Cerebellar cortex (tissue), 1 donor: ENCODE measurements at regions not wholly inside any gene's neighbourhood (a gene's known extent, or its start where the extent isn't known, plus 50 kb on each side); places are given as distances from the start of the nearest gene placed in this dataset.

Source experiments
- DNase-seq: peaks from one replicate; pipeline ENCODE4 v3.0.0-alpha.2; 2015; ENCODE audit warnings: low spot score

DNA sequence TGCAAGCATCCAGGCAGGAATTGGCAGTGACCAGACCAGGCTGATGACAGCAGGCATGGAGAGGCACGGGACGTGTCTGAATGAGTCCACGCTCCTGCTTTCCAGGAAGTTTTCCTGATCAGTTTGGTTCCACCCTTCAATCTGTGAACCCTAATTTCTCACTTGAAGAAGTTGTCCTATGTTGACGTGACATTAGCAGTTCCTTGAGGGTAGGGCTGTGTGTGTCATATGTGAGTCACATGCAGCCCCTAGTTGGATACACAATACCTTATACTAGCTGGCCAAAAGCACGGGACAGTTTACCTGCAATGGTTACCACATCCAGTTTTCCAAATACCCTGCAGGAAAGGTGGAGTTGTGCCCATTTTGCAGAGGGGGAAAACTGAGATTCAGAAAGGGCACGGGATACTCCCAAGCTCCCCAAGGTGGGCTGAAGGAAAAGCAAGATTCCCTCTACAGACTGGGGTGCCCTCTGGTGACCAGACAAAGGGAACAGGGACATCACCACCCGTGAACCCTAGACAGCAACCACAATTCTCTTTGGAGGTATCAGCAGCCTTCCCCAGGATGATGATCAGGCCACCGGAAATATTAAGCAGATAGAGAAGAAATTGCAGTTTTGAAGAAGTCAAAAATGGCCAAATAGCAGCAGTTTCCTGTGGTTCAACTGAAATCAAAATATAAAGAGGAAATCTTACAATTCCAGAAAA, 194.5 kb downstream of the PHETA1 start:
- DNase-seq, result no peak

DNA sequence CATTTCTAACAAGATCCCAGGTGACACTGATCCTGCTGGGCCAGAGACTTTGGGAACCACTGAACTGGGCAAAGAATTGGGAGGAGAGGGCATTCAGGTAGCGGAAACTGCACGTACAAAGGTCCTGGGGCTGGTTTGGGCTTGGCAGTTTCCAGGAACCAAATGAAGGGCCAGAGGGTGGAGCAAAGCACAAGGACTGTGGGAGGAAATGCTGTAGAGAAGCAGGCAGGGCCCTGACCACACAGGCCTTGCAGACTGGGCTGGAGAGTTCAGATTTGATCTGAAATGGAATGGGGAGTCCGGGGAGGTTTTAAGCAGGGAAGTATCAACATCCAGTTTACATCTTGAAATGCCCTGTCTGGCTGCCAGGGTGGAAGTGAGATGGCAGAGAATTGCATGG, 195.1 kb downstream of the PHETA1 start:
- no peak for DNase-seq

GRCh38 chr12:111173391-111173790, 195.5 kb downstream of the PHETA1 start:
- no peak for DNase-seq

- DNase-seq, result no peak
Measured at GRCh38 chr12:111172786-111173185, 196.1 kb downstream of the PHETA1 start.

GRCh38 chr12:111171832-111172231, 197.1 kb downstream of the PHETA1 start:
- no peak for DNase-seq

- no peak for DNase-seq
Measured at GRCh38 chr12:111171345-111171744, 197.6 kb downstream of the PHETA1 start.

GRCh38 chr12:111170543-111170942, 198.4 kb downstream of the PHETA1 start:
- no peak for DNase-seq

DNA sequence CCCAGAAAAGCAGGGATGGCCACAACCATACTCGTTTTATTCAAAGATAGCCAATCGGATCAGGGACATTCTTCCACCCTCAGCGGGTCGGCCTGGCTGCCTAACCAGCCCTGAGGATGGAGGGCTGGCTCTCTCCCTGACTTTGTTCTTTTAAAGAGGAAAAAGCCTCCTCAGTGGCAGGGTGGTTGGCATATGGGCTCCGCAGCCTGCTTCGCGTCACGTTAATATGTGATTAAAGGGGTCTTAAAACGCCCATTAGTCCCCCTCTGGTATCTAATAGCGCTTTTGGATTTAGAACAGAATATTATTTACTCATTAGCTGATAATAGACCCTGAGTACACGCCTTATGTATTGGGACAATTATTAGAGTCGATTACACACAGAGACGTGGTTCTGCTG, 199.4 kb downstream of the PHETA1 start:
- DNase-seq, result no peak

DNA sequence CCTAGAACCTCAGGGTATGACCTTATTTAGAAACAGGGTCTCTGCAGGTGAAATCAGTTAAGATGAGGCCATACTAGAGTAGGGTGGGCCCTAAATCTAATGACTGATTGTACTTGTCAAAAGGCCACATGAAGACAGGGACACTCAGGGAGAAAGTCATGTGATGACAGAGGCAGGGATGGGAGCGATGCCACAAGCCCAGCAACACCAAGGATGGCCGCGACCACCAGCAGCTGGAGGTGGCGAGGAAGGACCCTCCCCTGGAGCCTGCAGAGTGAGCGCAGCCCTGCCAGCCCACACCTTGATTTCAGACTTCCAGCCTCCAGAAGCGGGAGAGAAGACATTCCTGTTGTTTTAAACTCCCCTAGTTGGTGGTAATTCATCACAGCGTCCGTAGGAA, 199.9 kb downstream of the PHETA1 start:
- DNase-seq, result no peak

DNA sequence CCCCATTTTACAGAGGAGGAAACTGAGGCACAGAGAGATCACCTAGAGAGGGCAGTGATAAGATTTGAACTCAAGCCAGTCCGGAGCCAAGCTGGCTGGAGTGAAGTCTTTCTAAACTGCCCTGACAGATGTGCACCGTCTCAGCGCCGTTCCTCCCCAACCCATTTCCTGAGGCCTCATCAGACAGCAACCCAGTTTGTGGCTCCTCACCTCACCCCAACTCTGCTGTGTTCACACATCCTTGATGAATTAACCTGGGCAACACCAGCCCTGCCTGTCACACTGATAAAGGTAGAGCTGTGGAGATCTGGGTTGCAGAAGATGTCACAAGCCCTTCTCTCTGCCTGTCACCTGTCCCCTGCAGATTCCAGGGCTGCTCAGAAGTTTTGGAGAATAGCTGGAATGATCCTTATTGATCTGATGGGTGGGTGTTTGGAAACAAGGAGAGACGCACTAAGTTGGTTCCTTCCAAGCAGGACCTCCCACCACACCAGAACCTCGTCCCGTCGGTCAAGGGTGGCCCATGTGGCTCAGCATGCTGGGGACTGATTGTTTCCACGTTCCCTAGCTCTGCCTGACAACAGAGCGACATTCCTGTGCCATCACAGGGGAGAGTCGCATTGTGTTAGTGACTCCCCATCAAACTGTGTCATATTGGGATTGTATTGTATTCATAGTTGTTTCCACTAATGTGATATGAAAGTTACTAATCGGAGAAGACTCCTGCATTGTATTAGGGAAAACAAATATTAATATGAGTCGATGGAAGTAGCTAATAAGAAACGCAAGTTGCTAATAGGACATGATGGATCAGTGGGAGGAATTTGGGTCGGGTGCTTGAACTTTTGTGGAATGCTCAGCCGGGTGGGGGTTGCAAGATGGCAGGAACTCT, 200.6 kb downstream of the PHETA1 start:
- no peak for DNase-seq

GRCh38 chr12:111166779-111167540, 201.9 kb downstream of the PHETA1 start:
- DNase-seq, result peak; percentile 13

DNA sequence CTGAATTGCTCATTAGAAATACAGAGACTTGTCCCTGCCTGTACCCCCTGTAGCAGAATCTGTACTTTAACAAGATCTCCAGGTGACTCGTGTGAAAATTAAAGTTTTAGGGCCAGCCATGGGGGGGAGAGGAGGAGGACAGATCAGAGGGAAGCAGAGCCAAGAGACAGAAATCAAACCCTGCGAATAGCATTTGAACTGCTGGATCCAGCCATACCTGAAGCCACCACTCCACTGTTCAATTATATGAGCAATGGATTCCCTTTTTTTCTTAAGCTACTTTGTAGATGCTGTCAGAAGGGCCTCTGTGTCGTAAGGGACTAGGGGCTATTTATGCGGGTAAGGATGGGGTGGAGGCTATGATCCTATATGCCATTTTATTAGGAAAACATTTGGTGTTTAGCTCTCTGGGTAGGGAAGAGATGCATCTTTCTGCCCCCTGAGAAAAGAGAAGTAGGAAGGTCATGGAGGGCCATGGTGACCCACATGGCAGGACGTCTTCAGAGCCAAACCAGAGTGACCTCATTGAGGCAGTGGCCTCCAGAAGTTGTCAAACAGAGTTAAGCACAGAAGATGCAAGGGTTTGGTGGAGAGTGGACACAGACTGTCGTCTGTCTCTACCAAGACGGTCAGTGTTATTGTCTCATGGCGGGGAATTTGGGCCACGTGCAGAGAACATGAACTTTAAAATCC, 203.9 kb downstream of the PHETA1 start:
- DNase-seq, result no peak

DNA sequence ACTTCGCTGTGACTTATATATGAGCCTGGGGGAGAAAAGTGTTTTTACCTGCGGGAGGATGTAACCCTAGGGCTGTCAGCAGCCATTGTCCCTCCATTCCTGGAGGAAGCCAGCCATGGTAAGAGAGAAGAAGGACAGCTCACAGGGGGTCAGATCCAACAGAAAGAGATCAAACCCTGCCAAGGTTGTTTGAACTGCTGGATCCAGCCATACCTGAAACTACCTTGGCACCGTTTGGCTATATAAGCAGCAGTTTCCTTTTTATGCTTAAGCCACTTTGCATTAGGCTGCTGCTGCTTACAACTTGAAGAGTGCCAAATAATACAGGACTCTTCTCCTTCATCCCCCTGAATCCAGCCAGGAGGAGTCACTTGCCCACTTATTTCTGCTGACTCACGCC, 205.5 kb downstream of the PHETA1 start:
- no peak for DNase-seq

GRCh38 chr12:111161898-111162297, 207.0 kb downstream of the PHETA1 start:
- DNase-seq, result no peak

DNA sequence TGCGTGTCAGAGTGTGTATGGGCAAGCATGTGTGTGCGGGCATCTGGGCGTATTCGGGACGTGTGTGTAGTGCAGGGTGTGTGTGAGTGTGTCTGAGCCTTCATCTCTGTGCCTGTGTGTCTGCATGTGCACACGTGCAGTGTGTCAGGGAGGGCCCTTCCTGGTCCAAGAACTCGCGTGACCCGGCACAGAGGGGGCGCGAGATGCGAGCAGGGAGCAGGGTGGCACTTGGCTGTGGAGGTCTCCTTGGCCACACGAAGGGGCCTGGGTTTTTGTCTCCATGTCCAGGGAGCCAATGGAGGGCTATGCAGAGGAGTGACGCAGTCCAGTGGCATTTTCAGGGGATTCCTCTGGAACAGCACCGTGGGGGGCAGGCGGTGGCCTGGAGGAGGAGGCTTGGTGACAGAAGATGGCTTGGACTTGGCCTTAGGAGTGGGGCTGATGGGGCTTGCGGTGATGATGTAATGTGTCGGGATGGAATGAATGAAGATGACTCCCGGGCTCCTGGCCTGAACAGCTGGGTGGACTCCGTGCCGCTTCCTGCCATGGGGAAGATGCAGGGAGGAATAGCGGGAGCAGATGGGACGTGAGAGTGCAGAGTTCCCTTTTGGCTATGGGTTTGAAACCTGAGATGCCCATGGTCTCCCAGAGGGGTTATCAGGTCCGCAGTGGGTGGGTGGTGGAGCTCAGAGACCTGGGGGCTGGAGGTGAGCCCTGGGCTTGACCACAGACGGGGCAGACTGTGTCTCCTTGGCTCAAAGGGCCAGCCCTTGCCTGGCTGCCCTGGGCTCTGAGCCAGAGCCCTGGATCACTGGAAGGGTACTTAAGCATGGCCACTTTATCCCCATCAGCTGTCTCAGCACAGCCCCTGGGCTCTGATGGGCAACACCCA, 208.3 kb downstream of the PHETA1 start:
- DNase-seq, result no peak

GRCh38 chr12:111158992-111159391, 209.9 kb downstream of the PHETA1 start:
- DNase-seq, result no peak

GRCh38 chr12:111157486-111157885, 211.4 kb downstream of the PHETA1 start:
- no peak for DNase-seq

DNA sequence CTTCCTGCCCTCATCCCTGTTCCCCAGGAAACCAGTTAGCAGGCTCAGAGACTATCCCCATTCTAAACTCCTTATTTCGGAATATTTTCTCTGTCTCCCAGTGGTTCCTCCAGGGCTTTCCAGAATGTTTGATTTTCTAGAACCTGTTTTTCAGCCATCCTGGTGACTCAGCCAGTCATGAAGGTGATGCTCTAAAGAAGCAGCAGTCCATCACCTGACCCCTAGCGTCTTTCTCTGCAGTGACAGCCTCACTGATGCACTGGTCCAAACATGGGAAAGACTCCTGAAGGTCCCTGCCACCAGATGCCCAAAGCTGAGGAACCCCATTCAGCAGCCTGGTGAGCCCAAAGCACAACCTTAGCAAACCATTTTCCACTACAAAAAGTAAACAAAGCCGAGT, 212.6 kb downstream of the PHETA1 start:
- no peak for DNase-seq

DNA sequence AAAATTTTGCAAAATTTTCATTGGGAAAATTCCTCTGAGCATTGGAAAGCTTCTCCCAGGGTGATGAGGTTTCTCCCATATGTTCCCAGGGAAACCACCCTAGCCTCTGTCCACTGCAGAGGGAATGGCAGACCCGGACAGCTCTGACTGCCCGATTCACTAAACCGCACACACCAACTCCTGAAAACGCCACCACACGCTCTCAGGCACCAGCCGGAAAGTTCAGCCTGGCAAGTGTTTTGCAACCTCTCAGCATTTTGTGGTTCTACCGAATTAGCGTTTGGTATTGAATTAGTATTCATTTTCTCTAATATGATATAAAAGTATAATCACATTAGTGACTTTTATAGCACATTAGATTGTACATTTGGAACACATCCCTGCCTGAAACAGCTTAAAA, 213.4 kb downstream of the PHETA1 start:
- no peak for DNase-seq

DNA sequence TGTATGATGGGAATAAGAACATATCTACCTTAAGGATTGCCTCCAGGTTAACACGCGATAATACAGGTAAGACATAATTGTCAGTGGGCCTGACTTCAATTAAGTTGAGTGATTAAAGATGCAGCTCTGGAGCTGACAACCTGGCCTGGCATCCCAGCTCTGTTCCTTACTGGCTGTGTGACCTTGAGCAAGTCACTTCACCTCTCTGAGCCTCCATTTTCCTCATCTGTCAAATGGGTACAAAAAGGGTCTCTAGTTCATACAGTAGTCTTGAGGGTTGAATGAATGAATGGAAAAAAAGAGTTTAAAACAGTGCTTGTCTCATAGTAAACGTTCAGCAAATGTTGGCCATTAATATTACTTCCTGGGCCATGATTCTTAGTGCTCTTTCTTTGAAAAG, 213.9 kb downstream of the PHETA1 start:
- DNase-seq, result no peak
